Spleen (tissue), 7 donors: ENCODE measurements at regions not wholly inside any gene's neighbourhood (a gene's known extent, or its start where the extent isn't known, plus 50 kb on each side); places are given as distances from the start of the nearest gene placed in this dataset.

Experiments used
- POLR2A ChIP-seq, 3 donors: fragments of 450-650 bp; IDR thresholded peaks; one replicate each; pipeline ENCODE4 v1.5.1; 2017; ENCODE audit warnings: antibody characterized with exemption in 3 of 3, mild to moderate bottlenecking in 1 of 3
- TF ChIP-seq, protein P1 (sequence below), 11 experiments: fragments of 200-600 bp in 7 of 11; fragments of 450-650 bp in 4 of 11; sonication (generic) in 4 of 11; IDR thresholded peaks in 8 of 11; conservative IDR thresholded peaks in 3 of 11; 1 replicate in 7 of 11; 2 replicates in 4 of 11; pipeline versions ENCODE4 v1.4.0 to v1.8.0; 2016 to 2021; ENCODE audit warnings: antibody characterized with exemption in 11 of 11, inconsistent platforms in 4 of 11, mild to moderate bottlenecking in 1 of 11
- donor health status: DM: no; HTN: no; CAD: no; lungs with moderate emphysema.
- donor health status: DM: no; HTN: no; CAD: no.
- donor health status: DM: no; HTN: no; CAD: no.

DNA sequence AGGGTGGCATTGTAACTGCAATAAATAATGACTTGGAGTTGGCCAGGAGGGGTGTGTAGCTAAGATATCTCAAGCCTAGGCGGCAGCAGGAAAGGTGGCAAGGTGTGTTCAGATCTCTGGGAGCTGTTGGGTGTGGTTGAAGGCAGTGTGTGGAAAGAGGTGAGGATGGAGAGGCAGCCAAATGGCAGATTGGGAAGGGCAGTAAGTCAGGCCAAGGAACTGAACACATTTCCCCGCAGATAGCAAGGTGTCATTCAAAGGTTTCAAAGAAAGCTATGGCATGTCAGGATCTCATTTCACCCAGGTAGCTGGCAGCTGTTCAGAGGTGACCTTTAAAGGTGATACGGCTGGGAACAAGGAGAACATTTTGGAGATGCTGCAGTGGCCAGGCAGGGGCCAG lies 586.0 kb upstream of the MGMT start:
- no peak for TF ChIP-seq POLR2A (IDR thresholded peaks at IDR 0.05)
- TF ChIP-seq, protein P1, sequence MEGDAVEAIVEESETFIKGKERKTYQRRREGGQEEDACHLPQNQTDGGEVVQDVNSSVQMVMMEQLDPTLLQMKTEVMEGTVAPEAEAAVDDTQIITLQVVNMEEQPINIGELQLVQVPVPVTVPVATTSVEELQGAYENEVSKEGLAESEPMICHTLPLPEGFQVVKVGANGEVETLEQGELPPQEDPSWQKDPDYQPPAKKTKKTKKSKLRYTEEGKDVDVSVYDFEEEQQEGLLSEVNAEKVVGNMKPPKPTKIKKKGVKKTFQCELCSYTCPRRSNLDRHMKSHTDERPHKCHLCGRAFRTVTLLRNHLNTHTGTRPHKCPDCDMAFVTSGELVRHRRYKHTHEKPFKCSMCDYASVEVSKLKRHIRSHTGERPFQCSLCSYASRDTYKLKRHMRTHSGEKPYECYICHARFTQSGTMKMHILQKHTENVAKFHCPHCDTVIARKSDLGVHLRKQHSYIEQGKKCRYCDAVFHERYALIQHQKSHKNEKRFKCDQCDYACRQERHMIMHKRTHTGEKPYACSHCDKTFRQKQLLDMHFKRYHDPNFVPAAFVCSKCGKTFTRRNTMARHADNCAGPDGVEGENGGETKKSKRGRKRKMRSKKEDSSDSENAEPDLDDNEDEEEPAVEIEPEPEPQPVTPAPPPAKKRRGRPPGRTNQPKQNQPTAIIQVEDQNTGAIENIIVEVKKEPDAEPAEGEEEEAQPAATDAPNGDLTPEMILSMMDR (IDR thresholded peaks at IDR 0.05 in 8 of 11, conservative IDR thresholded peaks at IDR 0.05 in 3 of 11): no peak
